AG09309 (cell line): ENCODE measurements at regions not wholly inside any gene's neighbourhood (a gene's known extent, or its start where the extent isn't known, plus 50 kb on each side); places are given as distances from the start of the nearest gene placed in this dataset.
A peak's percentile ranks its signal among the peaks of the same experiment; 100 is the strongest.

Experiments
- DNase-seq: peaks from one replicate; pipeline ENCODE4 v3.0.0-alpha.2; 2010; ENCODE audit warnings: low read depth
- H3K4me3 ChIP-seq: 2 replicates; pipeline ENCODE4 v1.5.1; 2011; ENCODE audit warnings: mild to moderate bottlenecking, low read depth, low read length, moderate library complexity; ENCODE audit not compliant: control insufficient read depth
- CTCF ChIP-seq: IDR thresholded peaks from 2 replicates; pipeline ENCODE4 v1.5.1; 2011; ENCODE audit warnings: mild to moderate bottlenecking, low read depth, low read length, inconsistent platforms; ENCODE audit not compliant: insufficient read depth, control insufficient read depth; ENCODE audit errors: missing control alignments

- no peak for TF ChIP-seq CTCF
- no peak overlapping the region for H3K4me3 ChIP-seq
- DNase-seq: no peak
Measured at GRCh38 chr18:39485696-39486095, 1920.1 kb upstream of the CELF4 start.

GRCh38 chr18:39481281-39481680 is 1915.7 kb upstream of the CELF4 start:
- H3K4me3 ChIP-seq: no peak overlapping the region
- no peak for DNase-seq
- TF ChIP-seq CTCF: no peak

- H3K4me3 ChIP-seq: no peak overlapping the region
- DNase-seq: no peak
- TF ChIP-seq CTCF: no peak
Measured at GRCh38 chr18:39480494-39481195, 1915.0 kb upstream of the CELF4 start.

DNA sequence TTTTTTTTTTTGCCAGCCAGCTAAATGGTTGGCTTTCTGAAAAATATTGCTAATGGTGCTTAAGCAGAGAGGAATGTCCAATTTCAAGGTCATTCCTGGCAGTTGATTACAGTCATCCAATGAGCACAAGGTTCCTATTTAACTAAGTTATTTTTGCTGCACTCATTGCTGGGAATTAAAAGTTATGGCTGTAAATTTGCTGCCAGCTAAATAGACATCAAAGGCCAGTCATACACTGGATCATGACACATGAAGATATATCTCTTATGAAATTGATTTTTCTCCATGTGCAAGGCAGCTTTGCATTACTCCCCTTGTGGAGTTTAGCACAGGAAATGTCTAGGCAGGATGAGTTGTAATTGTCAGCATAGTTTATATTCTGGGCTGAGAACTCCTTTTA is 1898.4 kb upstream of the CELF4 start:
- no peak for TF ChIP-seq CTCF
- DNase-seq: peak; percentile 17
- H3K4me3 ChIP-seq: no peak overlapping the region

DNA sequence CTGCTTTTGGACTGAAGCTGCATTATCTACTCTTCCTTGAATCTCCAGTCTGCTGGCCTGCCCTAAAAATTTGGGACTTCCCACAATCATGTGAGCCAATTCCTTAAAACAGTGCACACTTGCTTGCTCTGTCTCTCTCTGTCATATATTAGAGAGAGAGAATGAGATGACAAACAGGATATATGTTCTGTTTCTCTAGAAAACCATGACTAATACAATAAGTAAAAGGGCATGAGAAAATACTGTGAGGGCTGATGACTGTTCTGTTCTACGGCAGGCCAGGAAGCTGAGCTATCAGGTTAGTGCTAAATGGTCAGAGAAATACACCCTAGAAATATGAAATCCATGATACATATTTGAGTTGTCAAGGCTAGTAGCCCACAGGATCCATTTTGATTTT is 1896.8 kb upstream of the CELF4 start:
- no peak overlapping the region for H3K4me3 ChIP-seq
- no peak for DNase-seq
- no peak for TF ChIP-seq CTCF

- DNase-seq: no peak
- TF ChIP-seq CTCF: no peak
Measured at GRCh38 chr18:39460136-39460535, 1894.5 kb upstream of the CELF4 start.

More at GRCh38 chr18:39460136-39460535, 1894.5 kb upstream of the CELF4 start:
- H3K4me3 ChIP-seq: no peak overlapping the region
